H1 (cell line): ENCODE measurements at regions not wholly inside any gene's neighbourhood (a gene's known extent, or its start where the extent isn't known, plus 50 kb on each side); places are given as distances from the start of the nearest gene placed in this dataset.

Experiments used
- CTCF ChIA-PET: fragments of 300-600 bp; sonication (Branson Sonifier 250); formaldehyde crosslinking; loops from one replicate; lab custom pipeline; 2021; ENCODE audit not compliant: partially characterized antibody; lab: Charles Lee
- POLR2A ChIA-PET: fragments of 300-600 bp; sonication (Branson Sonifier 250); formaldehyde crosslinking; loops from one replicate; lab custom pipeline; 2021; ENCODE audit warnings: inconsistent platforms; ENCODE audit not compliant: partially characterized antibody; lab: Charles Lee
- DNase-seq, 2 experiments: peaks; one replicate each; pipeline versions ENCODE4 v3.0.0 to v3.0.0-alpha.2; 2010 to 2022; ENCODE audit warnings: low spot score in 2 of 2, low read depth in 1 of 2, mixed read lengths in 1 of 2
- FAIRE-seq: peaks from 2 replicates; lab custom pipeline; 2011; peaks lifted over from hg19 to GRCh38; lab: Jason Lieb, UNC
- H2AFZ ChIP-seq: 2 replicates; pipeline ENCODE4 v1.8.1; 2012; ENCODE audit warnings: low read length, inconsistent platforms
- H2AK5ac ChIP-seq: 2 replicates; pipeline ENCODE4 v1.6.1; 2013; ENCODE audit warnings: low read depth, low read length
- H2BK120ac ChIP-seq: replicated peaks from 2 replicates; pipeline ENCODE3; 2013; ENCODE audit warnings: low read depth, low read length, inconsistent platforms
- H2BK12ac ChIP-seq: 2 replicates; pipeline ENCODE4 v1.6.1; 2013; ENCODE audit warnings: low read depth, low read length
- H2BK15ac ChIP-seq: 2 replicates; pipeline ENCODE4 v1.6.1; 2013; ENCODE audit warnings: low read length
- H2BK20ac ChIP-seq: 2 replicates; pipeline ENCODE4 v1.6.1; 2013; ENCODE audit warnings: low read length
- H2BK5ac ChIP-seq: 2 replicates; pipeline ENCODE4 v1.6.1; 2013; ENCODE audit warnings: low read depth, low read length
- H3K14ac ChIP-seq: 2 replicates; pipeline ENCODE4 v1.6.1; 2013; ENCODE audit warnings: inconsistent platforms; ENCODE audit not compliant: insufficient read length
- H3K18ac ChIP-seq: 2 replicates; pipeline ENCODE4 v1.6.1; 2013; ENCODE audit warnings: low read length; ENCODE audit errors: extremely low read depth
- H3K23ac ChIP-seq: 2 replicates; pipeline ENCODE4 v1.6.1; 2013; ENCODE audit warnings: inconsistent platforms; ENCODE audit not compliant: insufficient read length
- H3K23me2 ChIP-seq: 2 replicates; pipeline ENCODE4 v1.6.1; 2013; ENCODE audit warnings: low read depth, low read length
- H3K27ac ChIP-seq: 2 replicates; pipeline ENCODE4 v1.6.1; 2011; ENCODE audit warnings: low read depth, low read length, inconsistent platforms
- H3K27me3 ChIP-seq, 4 experiments: replicated peaks in 1 of 4; 1 replicate in 1 of 4; 2 replicates in 3 of 4; pipeline versions ENCODE4 v1.6.1 to v1.8.1; 2011 to 2013; ENCODE audit warnings: low read length in 3 of 4, mild to moderate bottlenecking in 3 of 4, inconsistent platforms in 2 of 4, mixed read lengths in 2 of 4, moderate library complexity in 1 of 4; ENCODE audit not compliant: control insufficient read depth in 3 of 4, insufficient read depth in 3 of 4; ENCODE audit errors: extremely low read depth in 1 of 4
- H3K36me3 ChIP-seq, 4 experiments: 2 replicates each; pipeline versions ENCODE4 v1.6.1 to v1.8.1; 2011 to 2013; ENCODE audit warnings: mild to moderate bottlenecking in 4 of 4, low read length in 3 of 4, moderate library complexity in 2 of 4, control low read depth in 1 of 4, inconsistent platforms in 1 of 4; ENCODE audit not compliant: insufficient read depth in 4 of 4, control insufficient read depth in 2 of 4
- H3K4ac ChIP-seq: replicated peaks from 2 replicates; pipeline ENCODE3; 2013; ENCODE audit warnings: low read length, low read depth, mixed read lengths, inconsistent platforms; ENCODE audit not compliant: insufficient read length
- H3K4me1 ChIP-seq, 4 experiments: replicated peaks in 1 of 4; 1 replicate in 1 of 4; 2 replicates in 3 of 4; pipeline versions ENCODE4 v1.6.1 to v1.8.1; 2011 to 2013; ENCODE audit warnings: low read length in 3 of 4, inconsistent platforms in 2 of 4, mixed read lengths in 1 of 4; ENCODE audit not compliant: insufficient read depth in 4 of 4, control insufficient read depth in 3 of 4
- H3K4me2 ChIP-seq, 2 experiments: 2 replicates each; pipeline versions ENCODE4 v1.6.1 to v1.8.1; 2011 to 2013; ENCODE audit warnings: low read depth in 2 of 2, low read length in 2 of 2, control low read depth in 1 of 2, inconsistent platforms in 1 of 2, mild to moderate bottlenecking in 1 of 2; ENCODE audit not compliant: insufficient read depth in 1 of 2
- H3K4me3 ChIP-seq, 4 experiments: fragments of 200-600, 300-600 bp in 1 of 4; sonication (generic), shearing (Covaris generic), sonication (Bioruptor Twin) in 1 of 4; 2 replicates each; pipeline versions ENCODE4 v1.5.1 to v1.8.1; 2011 to 2016; ENCODE audit warnings: low read length in 4 of 4, low read depth in 3 of 4, control low read depth in 2 of 4, inconsistent platforms in 2 of 4, mild to moderate bottlenecking in 2 of 4, mixed read lengths in 1 of 4, moderate library complexity in 1 of 4; ENCODE audit not compliant: insufficient read depth in 2 of 4; ENCODE audit errors: extremely low read depth in 1 of 4
- H3K56ac ChIP-seq: replicated peaks from 2 replicates; pipeline ENCODE3; 2013; ENCODE audit warnings: low read depth, mild to moderate bottlenecking, mixed read lengths, low read length, inconsistent platforms; ENCODE audit not compliant: insufficient read length
- H3K79me1 ChIP-seq: 2 replicates; pipeline ENCODE4 v1.6.1; 2013; ENCODE audit warnings: low read depth, low read length, control low read depth
- H3K79me2 ChIP-seq, 2 experiments: 2 replicates each; pipeline versions ENCODE4 v1.6.1 to v1.8.1; 2012 to 2013; ENCODE audit warnings: low read length in 2 of 2, mild to moderate bottlenecking in 2 of 2, inconsistent platforms in 1 of 2; ENCODE audit not compliant: insufficient read depth in 2 of 2, control insufficient read depth in 1 of 2
- H3K9ac ChIP-seq, 4 experiments: replicated peaks in 1 of 4; 1 replicate in 1 of 4; 2 replicates in 3 of 4; pipeline versions ENCODE4 v1.6.1 to v1.8.1; 2011 to 2013; ENCODE audit warnings: low read depth in 3 of 4, low read length in 3 of 4, control low read depth in 2 of 4, mild to moderate bottlenecking in 2 of 4, moderate library complexity in 2 of 4, inconsistent platforms in 1 of 4; ENCODE audit errors: extremely low read depth in 1 of 4
- H3K9me3 ChIP-seq, 2 experiments: 2 replicates each; pipeline versions ENCODE4 v1.6.1 to v1.8.1; 2012 to 2013; ENCODE audit warnings: mild to moderate bottlenecking in 2 of 2, moderate library complexity in 2 of 2, control low read depth in 1 of 2, inconsistent platforms in 1 of 2, low read depth in 1 of 2, low read length in 1 of 2, mixed read lengths in 1 of 2; ENCODE audit not compliant: insufficient read depth in 2 of 2
- H4K20me1 ChIP-seq, 2 experiments: replicated peaks in 1 of 2; 2 replicates each; pipeline versions ENCODE3 to v1.8.1; 2011 to 2013; ENCODE audit warnings: inconsistent platforms in 2 of 2, low read length in 2 of 2, mild to moderate bottlenecking in 1 of 2; ENCODE audit not compliant: insufficient read depth in 2 of 2, control insufficient read depth in 1 of 2
- H4K5ac ChIP-seq: 2 replicates; pipeline ENCODE4 v1.6.1; 2013; ENCODE audit warnings: low read length, low read depth, mixed read lengths, inconsistent platforms; ENCODE audit not compliant: insufficient read length
- H4K8ac ChIP-seq: 2 replicates; pipeline ENCODE4 v1.8.0; 2013; ENCODE audit warnings: mild to moderate bottlenecking, moderate library complexity, low read length, inconsistent platforms; ENCODE audit not compliant: insufficient read depth; ENCODE audit errors: extremely low read depth
- H4K91ac ChIP-seq: replicated peaks from 2 replicates; pipeline ENCODE3; 2013; ENCODE audit warnings: low read length, mixed read lengths, inconsistent platforms; ENCODE audit not compliant: insufficient read length
- BACH1 ChIP-seq: IDR thresholded peaks from 2 replicates; pipeline ENCODE4 v1.6.1; 2012; ENCODE audit warnings: low read length, improper control_type of control experiment
- CBX8 ChIP-seq: fragments of 300-800, 300-1000 bp; sonication (generic); IDR thresholded peaks from 2 replicates; pipeline ENCODE4 v1.7.1; 2016; ENCODE audit warnings: low read depth, low read length, borderline replicate concordance
- CEBPB ChIP-seq: IDR thresholded peaks from 2 replicates; pipeline ENCODE4 v1.6.1; 2012; ENCODE audit warnings: low read depth, low read length
- EZH2 ChIP-seq: fragments of 200-600 bp; sonication (generic); IDR thresholded peaks from 2 replicates; pipeline ENCODE4 v1.7.1; 2012; ENCODE audit warnings: low read depth, mild to moderate bottlenecking, moderate library complexity, low read length, inconsistent platforms; ENCODE audit not compliant: severe bottlenecking
- HDAC6 ChIP-seq: IDR thresholded peaks from one replicate; pipeline ENCODE4 v1.7.1; 2012; ENCODE audit warnings: low read depth, mild to moderate bottlenecking, inconsistent platforms, low read length, moderate library complexity
- KDM1A ChIP-seq: fragments of 200-600, 300-600 bp; sonication (generic); IDR thresholded peaks from 2 replicates; pipeline ENCODE4 v1.7.1; 2016; ENCODE audit warnings: mild to moderate bottlenecking, low read length, borderline replicate concordance
- KDM4A ChIP-seq: IDR thresholded peaks from one replicate; pipeline ENCODE4 v1.7.1; 2012; ENCODE audit warnings: low read depth, mild to moderate bottlenecking, moderate library complexity, low read length, inconsistent platforms; ENCODE audit not compliant: severe bottlenecking
- POU5F1 ChIP-seq: IDR thresholded peaks from 2 replicates; pipeline ENCODE4 v1.6.1; 2011; ENCODE audit warnings: low read depth, mild to moderate bottlenecking, low read length, moderate library complexity
- RNF2 ChIP-seq: fragments of 200-900, 300-1000 bp; sonication (generic); IDR thresholded peaks from 2 replicates; pipeline ENCODE4 v1.7.1; 2016; ENCODE audit warnings: borderline replicate concordance, low read depth, mild to moderate bottlenecking, antibody characterized with exemption, low read length; ENCODE audit not compliant: poor library complexity, severe bottlenecking; ENCODE audit errors: missing control alignments
- SIN3A ChIP-seq, 2 experiments: IDR thresholded peaks in 1 of 2; conservative IDR thresholded peaks in 1 of 2; 2 replicates each; pipeline ENCODE4 v1.6.1; 2011 to 2012; ENCODE audit warnings: low read length in 2 of 2, improper control_type of control experiment in 1 of 2, low read depth in 1 of 2, mild to moderate bottlenecking in 1 of 2
- SIRT6 ChIP-seq: IDR thresholded peaks from one replicate; pipeline ENCODE4 v1.7.1; 2012; ENCODE audit warnings: low read length, inconsistent platforms
- SP4 ChIP-seq: IDR thresholded peaks from 2 replicates; pipeline ENCODE4 v1.6.1; 2012; ENCODE audit warnings: low read length, inconsistent platforms
- WGBS, 2 experiments: shearing (Covaris generic) in 1 of 2; methylation state at CpG; one replicate each; pipeline versions ENCODE4 v1.1.6 to v1.1.7; 2013 to 2015; ENCODE audit warnings: low lambda C conversion rate in 2 of 2, mixed read lengths in 2 of 2, inconsistent platforms in 1 of 2, low coverage in 1 of 2, missing lambda C conversion rate in 1 of 2; ENCODE audit not compliant: insufficient replicate concordance in 2 of 2, insufficient coverage in 1 of 2, insufficient read length in 1 of 2; ENCODE audit errors: extremely low coverage in 1 of 2, missing lambda C conversion rate in 1 of 2; 5-methylcytosine and 5-hydroxymethylcytosine counted together

DNA sequence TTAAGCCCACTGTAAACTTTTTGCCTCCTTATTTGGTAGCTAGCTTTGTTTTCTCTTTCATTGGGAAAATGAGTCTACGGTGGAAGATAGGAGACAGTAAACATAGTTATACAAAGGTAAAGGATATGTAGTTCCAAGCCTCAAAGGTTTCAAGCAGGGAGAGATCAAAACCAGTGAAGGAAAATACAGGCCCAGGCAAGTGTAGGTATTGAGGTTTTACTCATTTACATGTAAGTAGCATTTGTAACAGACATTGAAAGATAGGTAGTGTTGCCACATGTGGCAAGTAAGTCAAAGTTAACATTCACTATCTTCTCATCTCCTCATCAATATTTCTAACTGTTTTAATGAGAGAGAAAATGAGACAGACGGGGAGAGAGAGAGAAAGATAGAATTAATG, 136.5 kb downstream of the RTL3 start:
- Histone ChIP-seq H3K14ac (no peak overlapping the region), H2BK120ac (no peak overlapping the region), H3K4me3 (no peak overlapping the region), H2BK12ac (no peak overlapping the region), H3K56ac (no peak overlapping the region), H3K4ac (no peak overlapping the region), H2AK5ac (no peak overlapping the region), H3K18ac (no peak overlapping the region), H4K91ac (no peak overlapping the region), H3K79me1 (no peaks in the 10 kb centered on the region), H4K8ac (no peak overlapping the region), H3K4me1 (peaks cover 0 to 3% (median 0%) of the 10 kb centered on the region in 4 experiments; a peak in 1 of 7 replicates), H3K23me2 (no peaks in the 10 kb centered on the region), H4K20me1 (no peaks in the 10 kb centered on the region), H3K27me3 (no peaks in the 10 kb centered on the region), H2BK5ac (no peak overlapping the region), H3K27ac (no peak overlapping the region), H3K9me3 (no peaks in the 10 kb centered on the region), H2BK20ac (no peak overlapping the region), H3K9ac (no peak overlapping the region), H3K79me2 (no peaks in the 10 kb centered on the region), H4K5ac (no peak overlapping the region), H3K36me3 (no peaks in the 10 kb centered on the region), H2BK15ac (no peak overlapping the region), H3K4me2 (no peak overlapping the region), H2AFZ (no peak overlapping the region), H3K23ac (no peak overlapping the region)
- DNase-seq, result no peak
- whole genome bisulfite sequencing, 2 experiments, result 94 to 100% methylated on average over 1 of the region's 2 CpGs
- ChIA-PET CTCF (no interaction called here), POLR2A (no interaction called here)
- peak; percentile 58 for FAIRE-seq
- TF ChIP-seq CBX8 (no peak), RNF2 (no peak), KDM1A (no peak), HDAC6 (no peak), CEBPB (no peak), KDM4A (no peak), BACH1 (no peak), SIN3A (conservative IDR thresholded peaks at IDR 0.05 in 1 of 2, IDR thresholded peaks at IDR 0.05 in 1 of 2; ENCODE audit: low read depth in 1 of 2, low read length in 2 of 2) (no peak), EZH2 (no peak), SP4 (no peak), POU5F1 (no peak), SIRT6 (no peak)
